ENCODE measurements at regions not wholly inside any gene's neighbourhood (a gene's known extent, or its start where the extent isn't known, plus 50 kb on each side); places are given as distances from the start of the nearest gene placed in this dataset.
"Not testable (repeated sequence)": the region's sequence is repeated elsewhere in the genome, so short reads cannot be mapped to it uniquely, and the experiment has no call there.

DNA sequence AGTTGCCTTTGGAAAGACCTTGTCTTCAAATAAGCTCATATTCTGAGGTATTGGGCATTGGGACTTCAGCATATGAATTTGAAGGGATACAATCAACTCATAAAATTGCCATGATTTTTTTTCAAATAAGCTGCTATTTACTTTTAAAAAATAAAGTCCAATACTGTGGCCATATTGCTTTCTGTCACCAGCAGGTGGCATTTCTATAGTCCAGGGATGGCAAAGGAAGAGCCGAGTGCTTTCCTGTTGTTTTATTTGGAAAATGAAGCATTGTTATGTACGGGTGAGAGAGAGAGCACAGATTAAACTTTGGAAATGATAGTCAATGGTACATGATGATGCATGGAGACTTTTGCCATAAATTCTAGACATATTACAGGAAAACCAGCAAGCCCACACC, 104.1 kb upstream of the DPP6 start:
- CTCF ChIA-PET: no interaction called here
- TF ChIP-seq, protein P1, sequence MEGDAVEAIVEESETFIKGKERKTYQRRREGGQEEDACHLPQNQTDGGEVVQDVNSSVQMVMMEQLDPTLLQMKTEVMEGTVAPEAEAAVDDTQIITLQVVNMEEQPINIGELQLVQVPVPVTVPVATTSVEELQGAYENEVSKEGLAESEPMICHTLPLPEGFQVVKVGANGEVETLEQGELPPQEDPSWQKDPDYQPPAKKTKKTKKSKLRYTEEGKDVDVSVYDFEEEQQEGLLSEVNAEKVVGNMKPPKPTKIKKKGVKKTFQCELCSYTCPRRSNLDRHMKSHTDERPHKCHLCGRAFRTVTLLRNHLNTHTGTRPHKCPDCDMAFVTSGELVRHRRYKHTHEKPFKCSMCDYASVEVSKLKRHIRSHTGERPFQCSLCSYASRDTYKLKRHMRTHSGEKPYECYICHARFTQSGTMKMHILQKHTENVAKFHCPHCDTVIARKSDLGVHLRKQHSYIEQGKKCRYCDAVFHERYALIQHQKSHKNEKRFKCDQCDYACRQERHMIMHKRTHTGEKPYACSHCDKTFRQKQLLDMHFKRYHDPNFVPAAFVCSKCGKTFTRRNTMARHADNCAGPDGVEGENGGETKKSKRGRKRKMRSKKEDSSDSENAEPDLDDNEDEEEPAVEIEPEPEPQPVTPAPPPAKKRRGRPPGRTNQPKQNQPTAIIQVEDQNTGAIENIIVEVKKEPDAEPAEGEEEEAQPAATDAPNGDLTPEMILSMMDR (IDR thresholded peaks at IDR 0.05): no peak
- TF ChIP-seq, protein P2, sequence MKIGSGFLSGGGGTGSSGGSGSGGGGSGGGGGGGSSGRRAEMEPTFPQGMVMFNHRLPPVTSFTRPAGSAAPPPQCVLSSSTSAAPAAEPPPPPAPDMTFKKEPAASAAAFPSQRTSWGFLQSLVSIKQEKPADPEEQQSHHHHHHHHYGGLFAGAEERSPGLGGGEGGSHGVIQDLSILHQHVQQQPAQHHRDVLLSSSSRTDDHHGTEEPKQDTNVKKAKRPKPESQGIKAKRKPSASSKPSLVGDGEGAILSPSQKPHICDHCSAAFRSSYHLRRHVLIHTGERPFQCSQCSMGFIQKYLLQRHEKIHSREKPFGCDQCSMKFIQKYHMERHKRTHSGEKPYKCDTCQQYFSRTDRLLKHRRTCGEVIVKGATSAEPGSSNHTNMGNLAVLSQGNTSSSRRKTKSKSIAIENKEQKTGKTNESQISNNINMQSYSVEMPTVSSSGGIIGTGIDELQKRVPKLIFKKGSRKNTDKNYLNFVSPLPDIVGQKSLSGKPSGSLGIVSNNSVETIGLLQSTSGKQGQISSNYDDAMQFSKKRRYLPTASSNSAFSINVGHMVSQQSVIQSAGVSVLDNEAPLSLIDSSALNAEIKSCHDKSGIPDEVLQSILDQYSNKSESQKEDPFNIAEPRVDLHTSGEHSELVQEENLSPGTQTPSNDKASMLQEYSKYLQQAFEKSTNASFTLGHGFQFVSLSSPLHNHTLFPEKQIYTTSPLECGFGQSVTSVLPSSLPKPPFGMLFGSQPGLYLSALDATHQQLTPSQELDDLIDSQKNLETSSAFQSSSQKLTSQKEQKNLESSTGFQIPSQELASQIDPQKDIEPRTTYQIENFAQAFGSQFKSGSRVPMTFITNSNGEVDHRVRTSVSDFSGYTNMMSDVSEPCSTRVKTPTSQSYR (CRISPR knock-in tag; IDR thresholded peaks at IDR 0.05): no peak
- TF ChIP-seq HMGA2 (CRISPR knock-in tag; IDR thresholded peaks at IDR 0.05): no peak
- H3K9me3 Mint-ChIP-seq: peaks cover 91% of the 10 kb centered on the region
- H3K27ac Mint-ChIP-seq: no peak overlapping the region
- POLR2A ChIA-PET: no interaction called here
- H3K27me3 Mint-ChIP-seq (ENCODE audit: low read depth): peaks cover 35% of the 10 kb centered on the region
- H3K4me3 Mint-ChIP-seq: no peak overlapping the region
- ATAC-seq: no peak
- no peaks in the 10 kb centered on the region for H3K4me1 Mint-ChIP-seq
- DNase-seq (ENCODE audit: low spot score): no peak
- H3K36me3 Mint-ChIP-seq: peaks cover 83% of the 10 kb centered on the region

DNA sequence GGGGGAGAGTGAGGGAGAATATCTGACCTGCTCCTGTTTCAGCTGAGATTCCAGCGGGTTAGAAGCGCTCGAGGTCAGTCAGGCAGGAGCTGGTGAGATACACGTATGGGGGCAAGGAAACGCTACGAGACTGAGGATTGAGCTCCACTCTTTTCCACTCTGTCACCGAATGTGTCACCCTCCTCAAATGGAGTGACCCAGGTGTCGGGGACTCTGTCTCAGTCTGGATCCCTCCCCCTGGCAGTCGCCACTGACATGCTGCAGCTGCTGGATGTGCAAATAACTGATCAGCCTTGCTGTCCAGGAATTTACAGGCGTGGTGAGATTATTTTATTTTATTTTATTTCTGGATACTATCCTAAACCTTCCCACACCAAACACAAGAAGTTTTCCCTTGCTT, 100.9 kb upstream of the DPP6 start:
- POLR2A ChIA-PET: no interaction called here
- Mint-ChIP-seq H3K27me3 (ENCODE audit: low read depth) (peaks cover 28% of the 10 kb centered on the region), H3K9me3 (peaks cover 93% of the 10 kb centered on the region), H3K4me3 (no peak overlapping the region), H3K36me3 (peaks cover 86% of the 10 kb centered on the region), H3K4me1 (no peaks in the 10 kb centered on the region), H3K27ac (no peak overlapping the region)
- no peak for ATAC-seq
- CTCF ChIA-PET: no interaction called here
- TF ChIP-seq, protein P3, sequence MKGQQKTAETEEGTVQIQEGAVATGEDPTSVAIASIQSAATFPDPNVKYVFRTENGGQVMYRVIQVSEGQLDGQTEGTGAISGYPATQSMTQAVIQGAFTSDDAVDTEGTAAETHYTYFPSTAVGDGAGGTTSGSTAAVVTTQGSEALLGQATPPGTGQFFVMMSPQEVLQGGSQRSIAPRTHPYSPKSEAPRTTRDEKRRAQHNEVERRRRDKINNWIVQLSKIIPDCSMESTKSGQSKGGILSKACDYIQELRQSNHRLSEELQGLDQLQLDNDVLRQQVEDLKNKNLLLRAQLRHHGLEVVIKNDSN (CRISPR knock-in tag; IDR thresholded peaks at IDR 0.05): no peak
- TF ChIP-seq, protein P4, sequence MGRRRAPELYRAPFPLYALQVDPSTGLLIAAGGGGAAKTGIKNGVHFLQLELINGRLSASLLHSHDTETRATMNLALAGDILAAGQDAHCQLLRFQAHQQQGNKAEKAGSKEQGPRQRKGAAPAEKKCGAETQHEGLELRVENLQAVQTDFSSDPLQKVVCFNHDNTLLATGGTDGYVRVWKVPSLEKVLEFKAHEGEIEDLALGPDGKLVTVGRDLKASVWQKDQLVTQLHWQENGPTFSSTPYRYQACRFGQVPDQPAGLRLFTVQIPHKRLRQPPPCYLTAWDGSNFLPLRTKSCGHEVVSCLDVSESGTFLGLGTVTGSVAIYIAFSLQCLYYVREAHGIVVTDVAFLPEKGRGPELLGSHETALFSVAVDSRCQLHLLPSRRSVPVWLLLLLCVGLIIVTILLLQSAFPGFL (CRISPR knock-in tag; IDR thresholded peaks at IDR 0.05; ENCODE audit: borderline replicate concordance): no peak
- no peak for TF ChIP-seq ZNF121 (CRISPR knock-in tag; IDR thresholded peaks at IDR 0.05)
- DNase-seq (ENCODE audit: low spot score): no peak

DNA sequence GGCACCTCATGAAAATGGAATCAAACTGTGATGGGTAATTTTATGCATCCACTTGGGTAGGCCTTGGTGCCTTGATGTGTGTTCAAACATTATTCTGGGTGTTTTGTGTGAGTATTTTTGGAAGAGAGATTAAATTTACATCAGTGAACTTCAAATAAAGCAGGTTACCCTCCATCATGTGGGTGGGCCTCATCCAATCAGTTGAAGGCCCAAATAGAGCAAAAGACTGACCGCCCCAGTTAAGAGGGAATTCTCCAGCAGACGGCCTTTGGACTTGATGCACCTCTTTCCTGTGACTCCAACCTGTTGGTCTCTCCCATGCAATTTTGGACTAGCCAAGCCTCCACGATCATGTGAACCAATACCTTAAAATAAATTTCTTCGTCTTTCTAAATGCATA, 97.7 kb upstream of the DPP6 start:
- TF ChIP-seq ZNF671 (CRISPR knock-in tag; IDR thresholded peaks at IDR 0.05) (no peak), ZNF232 (CRISPR knock-in tag; IDR thresholded peaks at IDR 0.05) (no peak), CBFB (CRISPR knock-in tag; IDR thresholded peaks at IDR 0.05; ENCODE audit: low read depth) (no peak), NFATC4 (CRISPR knock-in tag; IDR thresholded peaks at IDR 0.05) (no peak), TEAD1 (CRISPR knock-in tag; IDR thresholded peaks at IDR 0.05) (no peak)
- TF ChIP-seq, protein P5, sequence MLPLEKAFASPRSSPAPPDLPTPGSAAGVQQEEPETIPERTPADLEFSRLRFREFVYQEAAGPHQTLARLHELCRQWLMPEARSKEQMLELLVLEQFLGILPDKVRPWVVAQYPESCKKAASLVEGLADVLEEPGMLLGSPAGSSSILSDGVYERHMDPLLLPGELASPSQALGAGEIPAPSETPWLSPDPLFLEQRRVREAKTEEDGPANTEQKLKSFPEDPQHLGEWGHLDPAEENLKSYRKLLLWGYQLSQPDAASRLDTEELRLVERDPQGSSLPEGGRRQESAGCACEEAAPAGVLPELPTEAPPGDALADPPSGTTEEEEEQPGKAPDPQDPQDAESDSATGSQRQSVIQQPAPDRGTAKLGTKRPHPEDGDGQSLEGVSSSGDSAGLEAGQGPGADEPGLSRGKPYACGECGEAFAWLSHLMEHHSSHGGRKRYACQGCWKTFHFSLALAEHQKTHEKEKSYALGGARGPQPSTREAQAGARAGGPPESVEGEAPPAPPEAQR (CRISPR knock-in tag; IDR thresholded peaks at IDR 0.05): no peak
- TF ChIP-seq, protein P6, sequence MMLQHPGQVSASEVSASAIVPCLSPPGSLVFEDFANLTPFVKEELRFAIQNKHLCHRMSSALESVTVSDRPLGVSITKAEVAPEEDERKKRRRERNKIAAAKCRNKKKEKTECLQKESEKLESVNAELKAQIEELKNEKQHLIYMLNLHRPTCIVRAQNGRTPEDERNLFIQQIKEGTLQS (CRISPR knock-in tag; conservative IDR thresholded peaks at IDR 0.05): no peak
- TF ChIP-seq, protein P7, sequence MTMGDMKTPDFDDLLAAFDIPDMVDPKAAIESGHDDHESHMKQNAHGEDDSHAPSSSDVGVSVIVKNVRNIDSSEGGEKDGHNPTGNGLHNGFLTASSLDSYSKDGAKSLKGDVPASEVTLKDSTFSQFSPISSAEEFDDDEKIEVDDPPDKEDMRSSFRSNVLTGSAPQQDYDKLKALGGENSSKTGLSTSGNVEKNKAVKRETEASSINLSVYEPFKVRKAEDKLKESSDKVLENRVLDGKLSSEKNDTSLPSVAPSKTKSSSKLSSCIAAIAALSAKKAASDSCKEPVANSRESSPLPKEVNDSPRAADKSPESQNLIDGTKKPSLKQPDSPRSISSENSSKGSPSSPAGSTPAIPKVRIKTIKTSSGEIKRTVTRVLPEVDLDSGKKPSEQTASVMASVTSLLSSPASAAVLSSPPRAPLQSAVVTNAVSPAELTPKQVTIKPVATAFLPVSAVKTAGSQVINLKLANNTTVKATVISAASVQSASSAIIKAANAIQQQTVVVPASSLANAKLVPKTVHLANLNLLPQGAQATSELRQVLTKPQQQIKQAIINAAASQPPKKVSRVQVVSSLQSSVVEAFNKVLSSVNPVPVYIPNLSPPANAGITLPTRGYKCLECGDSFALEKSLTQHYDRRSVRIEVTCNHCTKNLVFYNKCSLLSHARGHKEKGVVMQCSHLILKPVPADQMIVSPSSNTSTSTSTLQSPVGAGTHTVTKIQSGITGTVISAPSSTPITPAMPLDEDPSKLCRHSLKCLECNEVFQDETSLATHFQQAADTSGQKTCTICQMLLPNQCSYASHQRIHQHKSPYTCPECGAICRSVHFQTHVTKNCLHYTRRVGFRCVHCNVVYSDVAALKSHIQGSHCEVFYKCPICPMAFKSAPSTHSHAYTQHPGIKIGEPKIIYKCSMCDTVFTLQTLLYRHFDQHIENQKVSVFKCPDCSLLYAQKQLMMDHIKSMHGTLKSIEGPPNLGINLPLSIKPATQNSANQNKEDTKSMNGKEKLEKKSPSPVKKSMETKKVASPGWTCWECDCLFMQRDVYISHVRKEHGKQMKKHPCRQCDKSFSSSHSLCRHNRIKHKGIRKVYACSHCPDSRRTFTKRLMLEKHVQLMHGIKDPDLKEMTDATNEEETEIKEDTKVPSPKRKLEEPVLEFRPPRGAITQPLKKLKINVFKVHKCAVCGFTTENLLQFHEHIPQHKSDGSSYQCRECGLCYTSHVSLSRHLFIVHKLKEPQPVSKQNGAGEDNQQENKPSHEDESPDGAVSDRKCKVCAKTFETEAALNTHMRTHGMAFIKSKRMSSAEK (CRISPR knock-in tag; IDR thresholded peaks at IDR 0.05; ENCODE audit: borderline replicate concordance): no peak
- TF ChIP-seq, protein P8, sequence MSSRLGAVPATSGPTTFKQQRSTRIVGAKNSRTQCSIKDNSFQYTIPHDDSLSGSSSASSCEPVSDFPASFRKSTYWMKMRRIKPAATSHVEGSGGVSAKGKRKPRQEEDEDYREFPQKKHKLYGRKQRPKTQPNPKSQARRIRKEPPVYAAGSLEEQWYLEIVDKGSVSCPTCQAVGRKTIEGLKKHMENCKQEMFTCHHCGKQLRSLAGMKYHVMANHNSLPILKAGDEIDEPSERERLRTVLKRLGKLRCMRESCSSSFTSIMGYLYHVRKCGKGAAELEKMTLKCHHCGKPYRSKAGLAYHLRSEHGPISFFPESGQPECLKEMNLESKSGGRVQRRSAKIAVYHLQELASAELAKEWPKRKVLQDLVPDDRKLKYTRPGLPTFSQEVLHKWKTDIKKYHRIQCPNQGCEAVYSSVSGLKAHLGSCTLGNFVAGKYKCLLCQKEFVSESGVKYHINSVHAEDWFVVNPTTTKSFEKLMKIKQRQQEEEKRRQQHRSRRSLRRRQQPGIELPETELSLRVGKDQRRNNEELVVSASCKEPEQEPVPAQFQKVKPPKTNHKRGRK (CRISPR knock-in tag; IDR thresholded peaks at IDR 0.05; ENCODE audit: borderline replicate concordance): no peak
- no peak overlapping the region for H3K27ac Mint-ChIP-seq
- ChIA-PET CTCF (no interaction called here), POLR2A (no interaction called here)
- H3K9me3 Mint-ChIP-seq: peaks cover 81% of the 10 kb centered on the region
- peaks cover 20% of the 10 kb centered on the region for H3K27me3 Mint-ChIP-seq (ENCODE audit: low read depth)
- DNase-seq (ENCODE audit: low spot score) (no peak), ATAC-seq (no peak)
- peaks cover 76% of the 10 kb centered on the region for H3K36me3 Mint-ChIP-seq
- no peak overlapping the region for H3K4me3 Mint-ChIP-seq
- no peaks in the 10 kb centered on the region for H3K4me1 Mint-ChIP-seq

DNA sequence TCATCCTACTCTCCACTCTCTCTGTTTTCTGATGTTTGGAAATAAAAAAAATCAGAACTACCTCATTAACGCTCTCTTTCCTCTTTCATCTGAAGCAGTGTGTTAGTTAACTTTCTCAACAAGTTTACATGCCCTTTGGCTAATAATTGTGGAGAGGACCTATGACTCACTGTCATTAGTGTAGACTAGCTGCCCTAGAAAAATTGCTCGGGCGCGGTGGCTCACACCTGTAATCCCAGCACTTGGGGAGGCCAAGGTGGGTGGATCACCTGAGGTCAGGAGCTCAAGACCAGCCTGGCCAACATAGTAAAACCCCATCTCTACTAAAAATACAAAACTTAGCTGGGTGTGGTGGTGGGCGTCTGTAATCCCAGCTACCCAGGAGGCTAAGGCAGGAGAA, 94.5 kb upstream of the DPP6 start:
- H3K36me3 Mint-ChIP-seq: peaks cover 56% of the 10 kb centered on the region
- peaks cover 63% of the 10 kb centered on the region for H3K9me3 Mint-ChIP-seq
- H3K27ac Mint-ChIP-seq; CTCF ChIA-PET; H3K4me1 Mint-ChIP-seq; POLR2A ChIA-PET; H3K4me3 Mint-ChIP-seq; ATAC-seq; H3K27me3 Mint-ChIP-seq (ENCODE audit: low read depth); DNase-seq (ENCODE audit: low spot score): not testable (repeated sequence)

Measured in WTC11 (cell line).